ENCODE measurements at regions not wholly inside any gene's neighbourhood (a gene's known extent, or its start where the extent isn't known, plus 50 kb on each side); places are given as distances from the start of the nearest gene placed in this dataset.

- TF ChIP-seq TAF1 (IDR thresholded peaks at IDR 0.05; ENCODE audit: control insufficient read depth, extremely low read depth, insufficient read depth, low read length, severe bottlenecking) = no peak
- TF ChIP-seq JUND (IDR thresholded peaks at IDR 0.05; ENCODE audit: borderline replicate concordance, low read depth, low read length) = no peak
- no peak for TF ChIP-seq JUND (tag; IDR thresholded peaks at IDR 0.05; ENCODE audit: borderline replicate concordance, low read depth, low read length)
- TF ChIP-seq, protein P1, sequence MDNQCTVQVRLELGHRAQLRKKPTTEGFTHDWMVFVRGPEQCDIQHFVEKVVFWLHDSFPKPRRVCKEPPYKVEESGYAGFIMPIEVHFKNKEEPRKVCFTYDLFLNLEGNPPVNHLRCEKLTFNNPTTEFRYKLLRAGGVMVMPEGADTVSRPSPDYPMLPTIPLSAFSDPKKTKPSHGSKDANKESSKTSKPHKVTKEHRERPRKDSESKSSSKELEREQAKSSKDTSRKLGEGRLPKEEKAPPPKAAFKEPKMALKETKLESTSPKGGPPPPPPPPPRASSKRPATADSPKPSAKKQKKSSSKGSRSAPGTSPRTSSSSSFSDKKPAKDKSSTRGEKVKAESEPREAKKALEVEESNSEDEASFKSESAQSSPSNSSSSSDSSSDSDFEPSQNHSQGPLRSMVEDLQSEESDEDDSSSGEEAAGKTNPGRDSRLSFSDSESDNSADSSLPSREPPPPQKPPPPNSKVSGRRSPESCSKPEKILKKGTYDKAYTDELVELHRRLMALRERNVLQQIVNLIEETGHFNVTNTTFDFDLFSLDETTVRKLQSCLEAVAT (IDR thresholded peaks at IDR 0.05) = no peak
- TF ChIP-seq PREB (CRISPR knock-in tag; IDR thresholded peaks at IDR 0.05) = no peak
- TF ChIP-seq ZNF274 (IDR thresholded peaks at IDR 0.05; ENCODE audit: borderline replicate concordance, low read depth, low read length) = no peak
- TF ChIP-seq WHSC1 (IDR thresholded peaks at IDR 0.05; ENCODE audit: low read length) = no peak
These were observed 1163.8 kb downstream of the TAF11L14 start for GRCh38 chr5:18798058-18798457.
